ENCODE measurements at regions not wholly inside any gene's neighbourhood (a gene's known extent, or its start where the extent isn't known, plus 50 kb on each side); places are given as distances from the start of the nearest gene placed in this dataset.

GRCh38 chr1:185533596-185533995 is 200.6 kb upstream of the HMCN1 start:
- ChIA-PET POLR2A (ENCODE audit: unreplicated experiment) (no interaction called here), CTCF (no interaction called here)
- H3K9me3 ChIP-seq (ENCODE audit: low read length) = no peaks in the 10 kb centered on the region
- H3K27me3 ChIP-seq (ENCODE audit: low read length) = no peaks in the 10 kb centered on the region
- TF ChIP-seq CTCF (conservative IDR thresholded peaks at IDR 0.05; ENCODE audit: low read depth, low read length) = no peak
- no peak for TF ChIP-seq EZH2 (IDR thresholded peaks at IDR 0.05; ENCODE audit: low read length, unreplicated experiment)
- no peak for TF ChIP-seq EZH2phosphoT487 (IDR thresholded peaks at IDR 0.05; ENCODE audit: borderline replicate concordance, low read length)
- DNase-seq (no peak), ATAC-seq (no peak)
- H4K20me1 ChIP-seq (ENCODE audit: low read length) = no peaks in the 10 kb centered on the region
- BruUV-seq (replicated peaks) = no TSS peak
- no peak overlapping the region for H3K27ac ChIP-seq (ENCODE audit: low read length)
- H3K4me1 ChIP-seq (ENCODE audit: insufficient read depth, low read length) = peaks cover 3% of the 10 kb centered on the region; the same call in 1 of the 2 replicates
- intact Hi-C loops (cut with micrococcal nuclease) = no loop called here
- no peaks in the 10 kb centered on the region for H3K36me3 ChIP-seq (ENCODE audit: low read depth, low read length)
- no peak overlapping the region for H3K4me3 ChIP-seq (ENCODE audit: low read length)
- no peak overlapping the region for H2AFZ ChIP-seq (ENCODE audit: low read length)
- H3K9ac ChIP-seq (ENCODE audit: low read length) = no peak overlapping the region
- no peaks in the 10 kb centered on the region for H3F3A ChIP-seq (ENCODE audit: low read length, unreplicated experiment)
- H3K9me2 ChIP-seq (replicated peaks; ENCODE audit: low read length) = no peaks in the 10 kb centered on the region
- H3K4me2 ChIP-seq (ENCODE audit: low read length) = no peak overlapping the region
- no peaks in the 10 kb centered on the region for H3K79me2 ChIP-seq (ENCODE audit: low read length)

GRCh38 chr1:185532856-185533255 is 201.3 kb upstream of the HMCN1 start:
- no peak overlapping the region for H3K4me2 ChIP-seq (ENCODE audit: low read length)
- H3K36me3 ChIP-seq (ENCODE audit: low read depth, low read length) = no peaks in the 10 kb centered on the region
- no peaks in the 10 kb centered on the region for H3F3A ChIP-seq (ENCODE audit: low read length, unreplicated experiment)
- no peak overlapping the region for H2AFZ ChIP-seq (ENCODE audit: low read length)
- no peaks in the 10 kb centered on the region for H4K20me1 ChIP-seq (ENCODE audit: low read length)
- peaks cover 3% of the 10 kb centered on the region; the same call in 1 of the 2 replicates for H3K4me1 ChIP-seq (ENCODE audit: insufficient read depth, low read length)
- no peak for DNase-seq
- H3K27me3 ChIP-seq (ENCODE audit: low read length) = no peaks in the 10 kb centered on the region
- CTCF ChIA-PET = interaction anchor here (0.6 kb wide), 1 partner anchor 40 kb away, joined by 3 read pairs; no protein-coding TSS in a partner anchor
- no peak for ATAC-seq
- H3K9me2 ChIP-seq (replicated peaks; ENCODE audit: low read length) = no peaks in the 10 kb centered on the region
- no peaks in the 10 kb centered on the region for H3K79me2 ChIP-seq (ENCODE audit: low read length)
- no peak for TF ChIP-seq EZH2 (IDR thresholded peaks at IDR 0.05; ENCODE audit: low read length, unreplicated experiment)
- TF ChIP-seq CTCF (conservative IDR thresholded peaks at IDR 0.05; ENCODE audit: low read depth, low read length) = no peak
- TF ChIP-seq EZH2phosphoT487 (IDR thresholded peaks at IDR 0.05; ENCODE audit: borderline replicate concordance, low read length) = no peak
- intact Hi-C loops (cut with micrococcal nuclease) = no loop called here
- POLR2A ChIA-PET (ENCODE audit: unreplicated experiment) = no interaction called here
- no peak overlapping the region for H3K27ac ChIP-seq (ENCODE audit: low read length)
- no peak overlapping the region for H3K9ac ChIP-seq (ENCODE audit: low read length)
- no peaks in the 10 kb centered on the region for H3K9me3 ChIP-seq (ENCODE audit: low read length)
- no peak overlapping the region for H3K4me3 ChIP-seq (ENCODE audit: low read length)
- no TSS peak for BruUV-seq (replicated peaks)

DNA sequence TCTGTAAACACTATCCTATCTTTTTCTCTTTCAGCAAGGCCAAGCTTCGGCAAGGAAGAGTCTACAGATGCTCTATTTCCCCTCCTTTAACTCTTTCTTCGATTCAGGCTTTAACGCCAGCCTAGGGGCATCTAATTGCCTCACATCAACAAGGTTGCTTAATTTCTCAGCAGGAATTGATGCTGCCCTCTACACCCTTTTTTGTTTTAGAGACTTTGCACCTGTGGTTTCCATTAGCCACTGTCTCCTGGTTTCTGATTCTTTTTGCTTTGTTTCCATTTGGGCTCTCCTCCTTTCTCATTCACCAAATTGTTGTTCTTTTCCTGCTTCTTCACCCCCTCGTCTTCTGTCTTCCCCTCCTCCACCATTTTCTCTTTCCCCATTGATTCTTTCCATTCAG is 202.4 kb upstream of the HMCN1 start:
- ATAC-seq = no peak
- POLR2A ChIA-PET (ENCODE audit: unreplicated experiment) = no interaction called here

More for the DNA sequence above, 202.4 kb upstream of the HMCN1 start:
- Histone ChIP-seq H3K27ac (ENCODE audit: low read length) (no peak overlapping the region), H3K9me3 (ENCODE audit: low read length) (no peaks in the 10 kb centered on the region), H3K36me3 (ENCODE audit: low read depth, low read length) (no peaks in the 10 kb centered on the region), H3K4me3 (ENCODE audit: low read length) (no peak overlapping the region), H3K4me1 (ENCODE audit: insufficient read depth, low read length) (peaks cover 3% of the 10 kb centered on the region; the same call in 1 of the 2 replicates), H3K9me2 (replicated peaks; ENCODE audit: low read length) (no peaks in the 10 kb centered on the region), H4K20me1 (ENCODE audit: low read length) (no peaks in the 10 kb centered on the region), H3F3A (ENCODE audit: low read length, unreplicated experiment) (no peaks in the 10 kb centered on the region), H2AFZ (ENCODE audit: low read length) (no peak overlapping the region), H3K79me2 (ENCODE audit: low read length) (no peaks in the 10 kb centered on the region), H3K9ac (ENCODE audit: low read length) (no peak overlapping the region), H3K27me3 (ENCODE audit: low read length) (no peaks in the 10 kb centered on the region), H3K4me2 (ENCODE audit: low read length) (no peak overlapping the region)
- TF ChIP-seq CTCF (conservative IDR thresholded peaks at IDR 0.05; ENCODE audit: low read depth, low read length) = no peak
- no peak for TF ChIP-seq EZH2 (IDR thresholded peaks at IDR 0.05; ENCODE audit: low read length, unreplicated experiment)
- no peak for TF ChIP-seq EZH2phosphoT487 (IDR thresholded peaks at IDR 0.05; ENCODE audit: borderline replicate concordance, low read length)
- BruUV-seq (replicated peaks) = no TSS peak
- DNase-seq = no peak
- CTCF ChIA-PET = no interaction called here
- intact Hi-C loops (cut with micrococcal nuclease) = no loop called here

All from PC-3 (cell line).